OCI-LY7 (cell line): ENCODE measurements at regions not wholly inside any gene's neighbourhood (a gene's known extent, or its start where the extent isn't known, plus 50 kb on each side); places are given as distances from the start of the nearest gene placed in this dataset.

Source experiments
- BruUV-seq: library from RNA; stranded (reverse); fragments of 400-500 nt; replicated peaks from 2 replicates; lab custom pipeline; 2021; lab: Mats Ljungman, UMichigan
- CTCF ChIA-PET: fragments of 300-600 bp; sonication (Branson Sonifier 250); formaldehyde crosslinking; loops from one replicate; lab custom pipeline; 2022; ENCODE audit warnings: antibody characterized with exemption; ENCODE audit not compliant: unreplicated experiment; lab: Charles Lee
- POLR2A ChIA-PET: fragments of 300-600 bp; sonication (Branson Sonifier 250); formaldehyde crosslinking; loops from one replicate; lab custom pipeline; 2022; ENCODE audit warnings: antibody characterized with exemption; lab: Charles Lee
- DNase-seq: peaks from one replicate; pipeline ENCODE4 v3.0.0-alpha.2; 2015; ENCODE audit warnings: low spot score
- H2AFZ ChIP-seq: fragments of 200-600 bp; sonication (generic), shearing (Covaris generic); 2 replicates; pipeline ENCODE4 v1.6.1; 2014; ENCODE audit warnings: mild to moderate bottlenecking, antibody characterized with exemption, low read length, moderate library complexity
- H3K27ac ChIP-seq: fragments of 200-600 bp; sonication (generic); 2 replicates; pipeline ENCODE4 v1.5.1; 2014; ENCODE audit warnings: mixed run types, low read depth, mild to moderate bottlenecking, moderate library complexity, low read length, inconsistent platforms; ENCODE audit not compliant: poor library complexity, severe bottlenecking
- H3K36me3 ChIP-seq: fragments of 200-600 bp; sonication (generic); 2 replicates; pipeline ENCODE4 v1.6.1; 2014; ENCODE audit warnings: mild to moderate bottlenecking, antibody characterized with exemption, low read length, moderate library complexity, mixed read lengths; ENCODE audit not compliant: insufficient read depth
- H3K4me1 ChIP-seq: fragments of 200-600 bp; sonication (generic); 2 replicates; pipeline ENCODE4 v1.5.1; 2014; ENCODE audit warnings: mild to moderate bottlenecking, low read length; ENCODE audit not compliant: insufficient read depth, poor library complexity, severe bottlenecking
- H3K4me2 ChIP-seq: fragments of 200-600 bp; sonication (generic); 2 replicates; pipeline ENCODE4 v1.6.1; 2014; ENCODE audit warnings: mild to moderate bottlenecking, low read length
- H3K4me3 ChIP-seq: fragments of 200-600 bp; sonication (generic); 2 replicates; pipeline ENCODE4 v1.5.1; 2014; ENCODE audit warnings: mild to moderate bottlenecking, low read depth, low read length; ENCODE audit not compliant: poor library complexity, severe bottlenecking
- H3K79me2 ChIP-seq: fragments of 200-600 bp; sonication (generic); 2 replicates; pipeline ENCODE4 v1.6.1; 2016; ENCODE audit warnings: low read depth, mild to moderate bottlenecking, low read length, moderate library complexity, mixed read lengths; ENCODE audit not compliant: insufficient read depth
- H3K9me2 ChIP-seq: fragments of 200-600 bp; sonication (generic); 2 replicates; pipeline ENCODE4 v1.6.1; 2016; ENCODE audit warnings: mild to moderate bottlenecking, low read length, mixed read lengths; ENCODE audit not compliant: insufficient read depth
- H3K9me3 ChIP-seq: fragments of 200-600 bp; sonication (generic); 2 replicates; pipeline ENCODE4 v1.6.1; 2014; ENCODE audit warnings: mild to moderate bottlenecking, mixed run types, low read length, mixed read lengths
- H4K20me1 ChIP-seq: fragments of 200-600 bp; sonication (generic); 2 replicates; pipeline ENCODE4 v1.6.1; 2014; ENCODE audit warnings: mild to moderate bottlenecking, antibody characterized with exemption, low read length, moderate library complexity, mixed read lengths; ENCODE audit not compliant: insufficient read depth
- CTCF ChIP-seq: fragments of 200-600 bp; sonication (generic); conservative IDR thresholded peaks from 2 replicates; pipeline ENCODE4 v1.5.1; 2014; ENCODE audit warnings: mild to moderate bottlenecking, antibody characterized with exemption, low read length, moderate library complexity, mixed read lengths
- EZH2phosphoT487 ChIP-seq: fragments of 200-600 bp; sonication (generic); IDR thresholded peaks from 2 replicates; pipeline ENCODE4 v1.6.1; 2018; ENCODE audit warnings: low read depth, borderline replicate concordance, mild to moderate bottlenecking, mixed run types, antibody characterized with exemption, low read length, moderate library complexity, mixed read lengths
- intact Hi-C: fragments of 100-400 bp; cut with micrococcal nuclease; formaldehyde crosslinking; loops from one replicate; pipeline ENCODE4 v1.10.0; 2022; ENCODE audit not compliant: unreplicated experiment

GRCh38 chr2:71933467-71934319 lies 214.0 kb downstream of the CYP26B1 start:
- Histone ChIP-seq H3K9me2 (no peaks in the 10 kb centered on the region), H3K27ac (no peak overlapping the region), H3K9me3 (no peaks in the 10 kb centered on the region), H3K4me3 (no peak overlapping the region), H3K4me2 (no peak overlapping the region), H2AFZ (no peak overlapping the region), H3K4me1 (no peaks in the 10 kb centered on the region), H3K36me3 (no peaks in the 10 kb centered on the region), H3K79me2 (no peaks in the 10 kb centered on the region), H4K20me1 (no peaks in the 10 kb centered on the region)
- intact Hi-C loops: no loop called here
- DNase-seq: no peak
- TF ChIP-seq CTCF (no peak), EZH2phosphoT487 (no peak)
- ChIA-PET POLR2A (no interaction called here), CTCF (no interaction called here)
- no TSS peak for BruUV-seq

GRCh38 chr2:71932780-71933466 lies 214.7 kb downstream of the CYP26B1 start:
- intact Hi-C loops: no loop called here
- POLR2A ChIA-PET: no interaction called here
- no peaks in the 10 kb centered on the region for H3K4me1 ChIP-seq
- no peak overlapping the region for H3K4me3 ChIP-seq
- no peaks in the 10 kb centered on the region for H3K79me2 ChIP-seq
- DNase-seq: no peak
- H3K36me3 ChIP-seq: no peaks in the 10 kb centered on the region
- no TSS peak for BruUV-seq
- no peak overlapping the region for H3K4me2 ChIP-seq
- CTCF ChIA-PET: no interaction called here
- TF ChIP-seq CTCF (no peak), EZH2phosphoT487 (no peak)
- H4K20me1 ChIP-seq: no peaks in the 10 kb centered on the region
- no peak overlapping the region for H3K27ac ChIP-seq
- no peaks in the 10 kb centered on the region for H3K9me2 ChIP-seq
- H3K9me3 ChIP-seq: no peaks in the 10 kb centered on the region
- no peak overlapping the region for H2AFZ ChIP-seq
